Uterus (tissue), 2 donors: ENCODE measurements at regions not wholly inside any gene's neighbourhood (a gene's known extent, or its start where the extent isn't known, plus 50 kb on each side); places are given as distances from the start of the nearest gene placed in this dataset.

Source experiments
- POLR2A ChIP-seq, 2 donors: fragments of 450-650 bp; IDR thresholded peaks; one replicate each; pipeline ENCODE4 v1.6.1; 2016; ENCODE audit warnings: antibody characterized with exemption in 2 of 2, mild to moderate bottlenecking in 1 of 2, moderate library complexity in 1 of 2
- TF ChIP-seq, protein P1 (sequence below), 4 experiments: fragments of 200-600 bp in 2 of 4; fragments of 450-650 bp in 2 of 4; sonication (generic) in 2 of 4; IDR thresholded peaks; one replicate each; pipeline ENCODE4 v1.5.1; 2016 to 2019; ENCODE audit warnings: antibody characterized with exemption in 4 of 4, mild to moderate bottlenecking in 2 of 4, moderate library complexity in 1 of 4

DNA sequence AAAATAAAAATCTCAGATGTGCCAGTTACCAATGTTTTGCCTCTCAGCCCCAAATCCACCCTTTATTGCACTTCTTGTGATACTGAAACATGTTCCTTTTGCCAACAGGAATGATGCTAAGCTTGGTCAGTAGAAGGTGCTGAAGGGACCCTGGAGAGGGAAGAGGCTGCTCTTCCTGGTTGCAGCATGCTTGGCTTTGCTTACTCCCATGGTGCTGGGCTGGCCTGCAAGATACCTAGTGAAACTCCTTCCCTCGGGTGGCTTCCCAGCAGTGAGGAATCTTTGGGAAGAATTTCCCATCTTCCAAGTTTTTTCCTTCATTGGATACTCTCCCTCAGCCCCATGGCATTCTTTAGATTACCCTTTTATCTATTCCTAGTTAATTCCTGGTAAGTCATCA, 151.8 kb upstream of the TGFBR2 start:
- TF ChIP-seq POLR2A (IDR thresholded peaks at IDR 0.05), result no peak
- TF ChIP-seq, protein P1, sequence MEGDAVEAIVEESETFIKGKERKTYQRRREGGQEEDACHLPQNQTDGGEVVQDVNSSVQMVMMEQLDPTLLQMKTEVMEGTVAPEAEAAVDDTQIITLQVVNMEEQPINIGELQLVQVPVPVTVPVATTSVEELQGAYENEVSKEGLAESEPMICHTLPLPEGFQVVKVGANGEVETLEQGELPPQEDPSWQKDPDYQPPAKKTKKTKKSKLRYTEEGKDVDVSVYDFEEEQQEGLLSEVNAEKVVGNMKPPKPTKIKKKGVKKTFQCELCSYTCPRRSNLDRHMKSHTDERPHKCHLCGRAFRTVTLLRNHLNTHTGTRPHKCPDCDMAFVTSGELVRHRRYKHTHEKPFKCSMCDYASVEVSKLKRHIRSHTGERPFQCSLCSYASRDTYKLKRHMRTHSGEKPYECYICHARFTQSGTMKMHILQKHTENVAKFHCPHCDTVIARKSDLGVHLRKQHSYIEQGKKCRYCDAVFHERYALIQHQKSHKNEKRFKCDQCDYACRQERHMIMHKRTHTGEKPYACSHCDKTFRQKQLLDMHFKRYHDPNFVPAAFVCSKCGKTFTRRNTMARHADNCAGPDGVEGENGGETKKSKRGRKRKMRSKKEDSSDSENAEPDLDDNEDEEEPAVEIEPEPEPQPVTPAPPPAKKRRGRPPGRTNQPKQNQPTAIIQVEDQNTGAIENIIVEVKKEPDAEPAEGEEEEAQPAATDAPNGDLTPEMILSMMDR (IDR thresholded peaks at IDR 0.05), result no peak
